Fibroblast of skin of right quadriceps (primary cell): ENCODE measurements at regions not wholly inside any gene's neighbourhood (a gene's known extent, or its start where the extent isn't known, plus 50 kb on each side); places are given as distances from the start of the nearest gene placed in this dataset.
"Not testable (repeated sequence)": the region's sequence is repeated elsewhere in the genome, so short reads cannot be mapped to it uniquely, and the experiment has no call there.

Source experiments
- DNase-seq: peaks from one replicate; pipeline ENCODE4 v3.0.0-alpha.2; 2013

DNA sequence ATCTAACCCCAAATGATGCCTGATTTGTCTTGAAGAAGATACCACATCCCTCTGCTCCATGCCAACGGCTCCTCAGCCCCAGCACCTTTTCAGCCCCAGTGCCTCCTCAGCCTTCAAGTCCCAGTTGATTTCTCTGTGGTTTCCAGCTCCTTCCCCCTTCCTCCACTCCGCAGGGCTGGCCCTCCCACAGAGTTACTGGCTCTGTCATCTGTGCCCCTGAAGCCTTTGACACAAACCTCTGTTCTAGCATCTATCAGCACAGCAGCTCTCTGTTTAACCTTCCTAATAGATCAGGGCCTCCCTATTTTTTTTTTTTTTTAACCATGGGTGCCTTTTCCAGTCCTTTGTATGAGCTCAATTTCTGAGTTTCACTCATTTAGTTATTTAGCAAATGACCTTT is 201.3 kb upstream of the CXCR4 start:
- no peak for DNase-seq

DNA sequence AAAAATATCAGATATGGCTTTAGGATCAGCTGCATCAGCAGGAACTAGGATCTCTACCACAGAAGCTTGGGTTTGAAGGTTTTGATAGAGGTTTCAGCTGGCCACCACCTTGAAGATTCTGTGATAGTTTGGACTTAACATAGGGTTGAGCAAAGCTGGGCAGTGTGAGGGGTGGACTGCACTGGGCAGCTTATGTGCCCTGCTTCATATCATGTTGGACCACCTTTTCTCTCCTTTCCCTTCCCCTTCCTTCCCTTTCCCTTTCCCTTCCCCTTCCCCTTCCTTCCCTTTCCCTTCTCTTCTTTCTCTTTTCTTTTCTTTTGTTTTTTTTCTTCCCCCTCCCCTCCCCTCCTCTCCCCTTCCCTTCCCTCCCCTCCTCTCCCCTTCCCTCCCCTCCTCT is 196.3 kb upstream of the CXCR4 start:
- no peak for DNase-seq

DNA sequence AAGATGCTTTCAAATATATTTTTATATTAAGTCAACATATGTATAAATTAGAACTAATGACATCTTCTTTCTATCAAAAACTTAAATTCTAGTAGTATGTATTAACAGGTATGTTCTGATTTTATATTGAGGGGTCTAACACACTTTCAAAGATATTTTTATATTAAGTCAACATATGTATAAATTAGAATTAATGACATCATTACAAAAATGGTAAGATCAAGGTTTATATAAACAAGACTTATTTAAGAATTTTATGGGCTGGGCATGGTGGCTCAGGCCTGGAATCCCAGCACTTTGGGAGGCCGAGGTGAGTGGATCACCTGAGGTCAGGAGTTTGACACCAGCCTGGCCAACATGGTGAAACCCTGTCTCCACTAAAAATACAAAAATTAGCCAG is 194.6 kb upstream of the CXCR4 start:
- not testable (repeated sequence) for DNase-seq

DNA sequence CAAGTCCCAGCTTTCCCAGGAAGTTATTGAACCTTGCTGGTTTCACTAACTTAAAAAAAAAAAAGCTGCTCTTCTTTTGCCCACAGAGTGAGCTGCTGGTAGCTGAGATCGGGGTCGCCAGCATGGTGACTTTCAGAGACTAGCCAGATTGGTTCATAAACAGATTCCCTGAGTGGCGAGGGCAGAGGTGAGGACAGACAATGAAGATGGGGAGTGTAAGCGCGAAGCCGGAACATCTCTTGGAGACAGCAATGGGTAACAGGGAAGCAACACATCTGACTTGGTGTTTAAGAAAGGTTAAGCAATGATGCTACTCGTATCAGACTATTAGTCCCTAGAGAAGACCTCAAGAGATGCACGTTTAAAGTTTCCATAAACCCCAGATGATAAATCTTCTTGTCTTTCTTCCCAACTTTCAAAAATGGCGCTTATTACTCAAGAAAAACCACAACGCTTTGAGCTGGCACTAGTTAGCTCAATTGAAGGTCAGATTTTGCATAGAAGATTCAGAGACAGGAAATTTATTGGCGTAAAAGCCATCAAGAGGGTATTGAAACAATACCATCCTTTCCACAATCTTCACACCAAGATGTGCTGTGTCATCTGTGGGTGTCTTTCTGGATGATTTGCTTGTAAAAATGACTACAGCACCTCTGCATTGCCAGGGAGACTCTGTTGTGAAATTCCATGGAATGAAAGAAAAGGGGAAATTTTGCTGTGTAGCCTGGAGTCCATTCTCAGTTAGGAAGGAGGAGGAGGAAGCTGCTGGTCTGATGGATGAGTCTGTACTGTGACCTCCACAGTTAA is 193.1 kb upstream of the CXCR4 start:
- no peak for DNase-seq

DNA sequence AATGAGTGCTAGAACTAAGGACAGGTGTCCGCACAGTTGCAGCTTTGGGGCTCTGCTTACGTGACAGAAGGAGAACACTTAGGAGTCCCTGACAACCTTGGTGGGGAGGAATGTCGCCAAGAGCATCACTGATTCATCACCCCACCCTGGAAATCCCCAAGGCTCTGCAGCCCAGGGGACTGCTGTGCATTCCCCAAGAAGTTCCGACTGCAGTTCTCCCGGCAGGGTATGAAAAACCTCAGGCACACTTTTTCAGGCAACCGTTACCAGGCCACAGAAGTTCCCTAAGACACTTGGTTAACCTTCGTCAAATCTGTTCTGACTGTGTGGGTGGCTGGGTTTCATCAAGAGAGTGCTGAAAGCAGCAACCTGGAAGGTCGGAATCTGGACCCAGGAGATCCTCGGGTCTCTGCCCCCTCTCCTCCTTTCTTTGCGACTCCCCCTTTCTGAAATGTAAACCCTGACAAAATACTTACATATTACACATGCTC is 192.1 kb upstream of the CXCR4 start:
- no peak for DNase-seq

DNA sequence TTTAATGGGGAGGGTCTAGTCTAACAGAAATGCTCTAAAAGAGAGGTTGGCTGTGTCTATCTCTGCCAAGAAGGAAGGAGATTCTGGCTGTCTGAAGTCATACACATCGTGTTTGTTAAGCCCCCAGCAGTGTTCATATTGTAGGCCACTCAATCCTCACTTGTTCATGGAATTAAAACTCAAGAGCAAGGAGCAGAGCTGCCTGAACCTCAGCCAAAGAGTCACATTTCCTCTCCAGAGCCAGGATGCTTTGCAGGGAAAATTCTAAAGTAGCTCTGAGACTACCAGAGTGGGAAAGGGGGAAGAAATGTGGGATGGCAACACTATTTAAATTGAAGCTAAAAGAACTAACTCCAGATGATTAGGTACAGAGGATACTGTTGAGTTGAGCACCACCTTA is 190.7 kb upstream of the CXCR4 start:
- DNase-seq, result no peak

DNA sequence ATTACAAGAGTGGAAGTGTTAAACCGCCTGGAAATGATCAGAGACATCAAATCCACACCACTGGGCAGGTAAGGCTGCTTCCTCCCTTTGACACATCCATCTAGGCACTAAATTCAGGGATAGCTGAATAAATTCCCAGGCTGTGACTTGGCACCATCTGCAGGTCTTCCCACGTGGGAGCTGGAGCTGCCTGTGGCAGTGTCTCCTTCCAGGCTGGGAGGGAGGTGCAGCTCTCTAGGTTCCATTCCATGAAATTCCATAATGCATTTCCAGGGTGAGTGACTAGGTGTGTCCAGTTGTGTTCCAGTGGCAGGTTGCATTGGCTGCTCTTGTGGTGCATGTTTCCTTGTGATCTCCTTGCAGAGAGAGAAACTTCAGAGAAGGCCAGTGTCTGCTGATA is 188.9 kb upstream of the CXCR4 start:
- DNase-seq, result no peak

DNA sequence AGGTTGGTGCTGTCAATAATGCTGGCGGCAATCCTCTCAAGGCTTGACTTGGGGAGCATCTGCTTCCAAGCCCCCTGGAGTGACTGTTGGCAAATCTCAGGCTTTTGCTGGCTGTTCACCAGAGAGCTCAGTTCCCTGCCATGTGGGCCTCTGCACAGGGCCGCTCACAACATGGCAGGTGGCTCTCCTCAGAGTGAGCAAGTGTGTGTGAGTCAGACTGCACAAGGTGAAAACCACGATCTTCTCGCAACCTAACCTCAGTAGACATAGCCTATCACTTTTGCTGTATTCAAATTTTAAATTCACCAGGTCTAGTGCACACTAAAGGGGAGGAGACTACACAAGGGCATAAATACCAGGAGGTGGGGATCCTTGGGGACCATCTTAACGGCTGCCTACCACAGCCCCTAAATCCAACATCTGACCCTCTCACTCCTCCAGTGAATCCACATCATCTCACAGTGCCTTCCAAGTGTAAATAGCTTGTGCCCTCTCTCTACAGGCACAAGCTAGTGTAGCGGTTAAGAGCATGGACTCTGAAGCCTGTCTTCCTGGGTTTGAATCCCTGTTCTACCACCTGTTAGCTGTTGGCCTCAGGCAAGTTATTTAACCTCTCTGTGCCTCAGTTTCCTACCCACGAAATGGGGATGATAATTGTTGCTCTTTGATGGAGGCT is 187.7 kb upstream of the CXCR4 start:
- DNase-seq, result no peak

DNA sequence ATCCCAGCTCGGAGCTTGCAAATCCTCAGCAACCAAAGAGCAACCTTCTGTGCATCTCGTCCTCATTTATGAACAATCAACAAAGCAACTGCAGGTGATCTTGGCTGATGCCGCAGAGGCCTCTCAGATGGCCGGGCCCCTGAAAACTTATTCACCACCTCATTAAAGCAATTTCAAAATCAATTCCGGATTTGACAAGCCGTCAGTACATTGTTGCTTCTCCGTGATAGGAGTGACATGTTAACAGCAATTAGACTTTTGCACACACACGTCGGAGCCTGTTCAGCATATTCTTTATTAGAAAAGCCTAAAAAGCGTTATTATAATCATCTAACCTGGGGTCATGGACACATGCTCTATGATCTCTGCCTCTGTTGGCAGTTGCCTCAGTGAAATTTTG is 183.1 kb upstream of the CXCR4 start:
- no peak for DNase-seq

DNA sequence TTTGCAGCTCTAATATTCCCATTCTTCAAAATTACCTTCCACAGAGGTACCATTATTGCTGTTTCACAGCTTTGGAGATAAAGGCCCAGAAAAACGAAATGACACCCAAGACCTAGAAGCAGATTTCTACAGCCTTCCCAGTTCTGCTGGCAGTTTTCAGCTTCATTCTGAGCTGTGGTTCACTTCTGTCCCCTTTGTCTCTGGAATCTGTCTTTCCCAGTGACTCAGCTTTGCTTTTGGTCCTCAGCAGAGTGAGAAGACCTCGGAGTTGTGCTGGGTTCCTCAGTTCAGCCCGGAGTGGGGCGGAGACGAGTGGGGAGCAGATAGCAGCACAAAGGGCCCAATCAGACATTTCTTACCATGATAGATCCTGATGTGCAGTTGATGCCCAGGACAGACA is 180.7 kb upstream of the CXCR4 start:
- no peak for DNase-seq

DNA sequence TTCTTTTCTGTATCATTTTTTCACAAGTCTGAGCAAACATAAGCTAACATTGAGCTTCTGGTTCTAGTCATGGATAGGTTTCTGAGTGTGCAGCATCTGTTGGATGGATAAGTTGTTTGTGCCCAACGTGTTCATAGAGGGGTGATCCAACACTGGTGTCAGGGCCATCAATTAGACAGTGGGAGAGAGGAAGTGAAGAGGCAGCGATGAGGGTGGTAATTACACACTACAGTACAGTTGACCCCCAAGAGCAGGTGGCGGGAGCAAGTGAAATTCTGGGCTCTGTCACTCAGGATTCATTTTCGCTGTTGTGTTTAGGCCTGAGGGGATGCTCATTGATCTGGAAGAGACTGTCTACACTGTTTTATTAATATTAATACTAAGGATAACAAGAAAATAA is 180.0 kb upstream of the CXCR4 start:
- no peak for DNase-seq

DNA sequence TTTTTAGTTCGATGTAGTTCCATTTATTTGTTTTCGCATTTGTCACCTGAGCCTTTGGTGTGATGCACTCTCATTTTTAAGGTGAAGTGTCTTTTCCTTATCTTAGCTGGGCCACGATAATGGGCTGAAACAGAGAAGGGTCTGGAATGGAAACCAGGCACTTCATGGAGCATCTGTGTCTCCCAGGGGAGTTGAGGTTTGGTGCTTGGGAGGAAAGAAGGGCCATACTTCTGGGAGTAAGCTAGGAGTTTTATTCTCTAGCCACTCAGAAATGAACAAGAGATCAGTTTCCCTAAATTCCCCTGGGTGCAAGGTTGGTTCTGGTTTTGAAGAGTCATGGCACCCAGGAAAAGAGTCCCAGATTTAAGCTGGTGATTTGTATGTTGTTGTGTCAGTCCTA is 179.4 kb upstream of the CXCR4 start:
- DNase-seq, result no peak

DNA sequence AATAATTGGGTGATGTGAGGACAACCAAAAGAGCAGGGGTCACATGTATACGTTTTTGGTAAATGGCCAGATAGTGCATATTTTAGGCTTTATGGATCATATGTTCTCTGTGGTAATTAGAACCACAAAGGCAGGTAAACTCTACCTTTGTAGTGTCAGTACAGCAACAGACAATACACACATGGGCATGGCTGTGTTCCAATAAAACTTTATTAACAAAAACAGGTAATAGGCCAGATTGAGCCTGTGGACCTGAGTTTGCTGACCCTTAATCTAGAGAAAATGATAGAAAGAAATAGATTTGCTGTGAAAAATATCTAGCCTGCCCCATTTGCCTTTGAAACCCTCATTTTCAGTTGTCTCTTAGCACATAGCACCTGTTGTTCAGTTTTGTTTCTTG is 177.2 kb upstream of the CXCR4 start:
- no peak for DNase-seq

DNA sequence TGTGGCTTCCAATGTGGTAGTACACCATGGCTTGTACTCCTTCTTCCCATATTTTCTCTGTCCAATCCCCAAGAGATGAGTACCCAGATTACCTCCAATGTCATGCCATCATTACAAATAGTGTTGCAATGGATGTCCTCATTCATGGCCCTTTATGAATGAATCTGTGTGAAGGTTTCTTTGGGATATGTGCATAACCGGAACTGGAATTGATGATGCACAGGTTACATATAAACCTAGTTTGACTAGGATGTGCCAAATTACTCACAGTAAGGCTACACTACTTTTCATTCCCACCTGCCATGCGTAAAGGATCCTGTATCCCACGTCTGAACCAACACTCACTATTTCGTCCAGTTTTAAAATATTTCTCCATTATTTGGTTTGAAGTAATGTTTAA is 173.9 kb upstream of the CXCR4 start:
- DNase-seq, result no peak

DNA sequence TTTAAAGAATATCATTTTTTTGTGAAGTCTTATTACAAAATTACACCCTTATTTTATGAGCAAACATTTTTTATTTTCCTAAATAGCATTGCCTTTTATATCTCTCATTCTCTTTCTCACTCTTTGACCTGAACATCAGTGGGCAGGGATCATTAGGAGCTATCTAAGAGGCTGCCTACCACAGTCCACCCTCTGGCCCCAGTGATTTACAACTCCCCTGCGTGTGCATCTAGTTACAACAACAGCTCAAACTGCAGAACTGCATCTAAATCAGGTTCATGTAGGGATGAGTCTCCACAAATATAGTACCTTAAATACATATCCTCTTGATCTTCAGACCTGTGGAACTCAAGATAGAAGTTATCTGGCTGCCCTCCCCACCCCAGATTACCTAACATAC is 172.4 kb upstream of the CXCR4 start:
- DNase-seq, result no peak

DNA sequence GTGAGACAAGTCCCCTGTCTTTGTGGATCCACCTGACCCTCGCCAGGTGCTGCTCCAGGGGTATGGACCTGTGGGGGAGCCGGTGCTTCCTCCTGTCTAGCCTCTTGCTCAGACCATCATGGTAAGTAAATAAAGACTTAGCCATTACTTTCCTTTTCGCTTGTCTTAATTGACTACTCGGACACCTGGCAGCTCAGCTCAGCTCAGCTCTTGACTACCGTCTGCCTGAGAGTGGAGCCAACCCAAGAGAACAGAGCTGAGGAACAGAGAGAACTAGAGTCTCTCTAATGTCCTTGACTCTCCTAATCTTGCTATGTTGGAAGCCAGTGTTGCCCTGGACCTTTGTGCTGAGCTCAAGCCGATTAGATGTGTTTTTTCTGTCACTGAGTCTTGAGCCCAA is 170.3 kb upstream of the CXCR4 start:
- no peak for DNase-seq

DNA sequence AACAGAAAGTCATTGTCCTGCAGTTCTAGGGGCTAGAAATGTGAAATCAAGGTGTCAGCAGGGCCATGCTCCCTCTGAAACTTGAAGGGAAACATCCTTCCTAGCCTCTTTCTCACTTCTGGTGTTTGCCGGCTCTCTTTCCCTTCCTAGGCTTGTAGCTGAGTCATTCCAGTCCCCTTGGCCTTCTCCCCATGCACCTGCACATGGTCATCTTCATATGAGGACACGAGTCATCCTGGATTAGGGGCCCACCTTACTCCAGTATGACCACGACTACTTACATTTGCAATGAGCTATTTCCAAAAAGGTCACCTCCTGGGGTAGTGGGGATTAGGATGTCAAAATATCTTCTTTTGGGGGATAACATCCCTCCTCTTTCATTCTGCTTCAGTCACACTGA is 168.5 kb upstream of the CXCR4 start:
- DNase-seq, result no peak

DNA sequence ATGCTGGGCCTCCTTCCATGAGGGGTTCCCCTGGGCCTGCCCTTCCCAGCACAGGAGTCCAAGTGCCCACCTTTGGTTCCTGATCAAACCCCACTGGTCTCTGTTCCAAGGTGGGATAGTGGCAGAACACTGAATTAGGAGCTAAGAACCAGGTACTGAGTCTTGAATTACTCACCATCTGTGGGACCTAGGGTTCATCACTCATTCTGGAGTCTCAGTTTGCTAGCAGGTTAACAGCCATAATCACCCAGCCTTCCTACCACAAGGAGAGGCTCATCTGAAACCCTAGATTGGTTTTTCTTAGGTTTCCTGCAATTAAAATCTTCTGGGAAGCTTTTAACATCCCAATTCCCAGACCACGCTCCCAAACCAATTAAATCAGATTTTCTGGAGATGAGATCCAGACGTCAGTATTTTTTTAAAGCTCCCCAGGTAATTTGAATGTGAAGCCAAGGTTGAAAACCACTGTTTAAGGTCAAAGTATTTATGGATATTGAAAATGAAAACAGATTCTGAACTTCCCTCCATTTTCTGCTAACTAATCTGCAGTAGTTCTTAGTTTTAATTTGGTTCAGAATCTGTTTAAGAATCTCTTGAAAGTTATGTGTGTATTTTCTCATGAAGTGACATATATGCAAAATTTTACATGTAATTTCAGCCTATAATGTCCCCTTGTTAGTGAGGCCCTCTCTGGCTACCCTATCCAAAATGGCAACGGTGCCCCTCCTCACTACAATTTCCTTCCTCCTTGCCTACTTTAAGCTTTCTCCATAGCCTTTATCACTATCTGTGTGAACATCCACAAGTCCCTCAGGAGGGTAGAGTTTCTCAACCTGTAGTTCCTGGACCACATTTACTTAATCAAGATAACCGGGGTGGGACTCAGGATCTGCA is 166.5 kb upstream of the CXCR4 start:
- no peak for DNase-seq

DNA sequence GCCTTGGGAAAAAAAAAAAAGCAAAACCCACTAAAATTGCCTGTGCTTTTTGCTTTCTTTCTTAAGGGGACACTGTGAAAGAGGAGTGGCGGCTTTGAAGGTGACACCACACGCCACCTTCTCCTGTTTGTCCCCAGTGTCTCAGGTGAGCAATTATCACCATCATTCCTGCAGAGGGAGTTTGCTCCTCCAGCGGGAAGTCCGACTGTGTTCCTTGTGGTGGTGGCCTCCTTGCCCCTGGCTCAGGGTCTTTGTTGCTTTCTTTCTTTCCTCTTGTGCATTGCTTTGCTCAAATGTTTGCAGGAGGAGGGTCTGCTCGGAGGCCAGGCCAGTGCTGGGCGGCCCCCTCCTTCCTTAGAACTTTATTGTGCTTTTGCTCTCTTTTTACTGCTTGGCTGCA is 164.3 kb upstream of the CXCR4 start:
- no peak for DNase-seq

DNA sequence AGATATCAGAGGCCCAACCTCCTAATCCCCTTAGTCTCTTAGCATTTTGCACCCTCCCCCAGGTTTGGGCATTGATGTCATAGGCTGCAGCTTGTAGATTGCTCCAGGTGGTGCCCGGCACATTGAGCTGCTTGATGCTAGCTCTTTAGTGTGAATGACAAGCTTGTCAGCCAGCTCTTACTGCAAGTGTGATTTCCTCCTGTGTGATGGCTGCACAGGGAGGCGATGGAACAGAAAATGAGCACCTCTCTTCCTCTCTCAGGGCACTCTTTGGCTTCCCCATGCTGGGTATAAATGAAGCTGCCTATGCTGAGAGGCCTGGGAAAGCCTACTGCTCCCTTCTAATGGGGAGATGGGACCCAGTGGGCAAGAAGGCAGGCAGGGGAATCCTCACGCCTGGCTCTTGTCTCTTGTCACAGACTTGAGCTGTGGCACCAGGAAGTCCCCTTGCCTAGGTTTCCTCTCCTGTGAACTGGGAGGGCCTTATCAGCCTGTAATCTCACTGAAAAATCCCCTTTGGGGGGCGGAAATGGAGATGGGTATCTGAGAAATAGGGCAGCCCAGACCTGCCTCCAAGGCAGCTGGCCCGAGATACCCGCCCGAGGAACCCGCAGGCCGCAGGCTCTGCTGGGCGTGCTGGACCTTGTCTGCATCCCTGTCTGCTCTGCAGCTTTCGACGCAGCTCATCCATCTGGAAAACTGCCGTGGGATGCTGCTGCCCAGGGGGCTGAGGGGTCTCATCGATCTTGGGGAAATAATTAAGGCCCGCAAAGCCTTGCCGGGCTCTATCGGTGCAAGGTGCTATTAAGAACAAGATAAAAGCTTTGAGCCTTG is 163.5 kb upstream of the CXCR4 start:
- DNase-seq, result no peak

DNA sequence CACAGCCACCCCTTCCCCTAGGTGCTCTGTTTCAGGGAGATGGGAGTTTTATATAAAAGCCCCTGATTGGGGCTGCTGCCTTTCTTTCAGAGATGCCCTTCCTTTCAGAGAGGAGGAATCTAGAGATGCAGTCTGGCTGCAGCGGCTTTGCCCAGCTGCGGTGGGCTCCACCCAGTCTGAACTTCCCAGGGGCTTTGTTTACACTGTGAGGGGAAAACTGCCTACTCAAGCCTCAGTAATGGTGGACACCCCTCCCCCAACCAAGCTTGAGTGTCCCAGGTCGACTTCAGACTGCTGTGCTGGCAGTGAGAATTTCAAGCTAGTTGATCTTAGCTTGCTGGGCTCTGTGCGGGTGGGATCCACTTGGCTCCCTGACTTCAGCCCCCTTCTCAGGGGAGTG is 148.4 kb upstream of the CXCR4 start:
- not testable (repeated sequence) for DNase-seq

DNA sequence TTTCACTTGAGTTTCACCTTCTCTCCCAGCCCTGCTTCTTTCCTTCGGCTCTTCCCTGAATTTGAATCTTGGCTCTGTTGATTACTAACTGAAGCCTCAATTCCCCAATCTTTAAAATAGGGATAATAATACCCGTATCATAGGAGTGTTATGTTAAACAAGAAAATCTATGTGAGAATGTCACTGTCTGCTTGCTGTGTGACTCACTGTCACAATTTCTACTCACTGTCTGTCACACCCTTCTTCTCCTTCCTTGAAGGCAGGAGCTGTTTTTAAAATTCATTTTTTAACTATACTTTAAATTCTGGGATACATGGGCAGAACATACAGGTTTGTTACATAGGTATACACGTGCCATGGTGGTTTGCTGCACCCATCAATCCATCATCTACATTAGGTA is 141.6 kb upstream of the CXCR4 start:
- no peak for DNase-seq

DNA sequence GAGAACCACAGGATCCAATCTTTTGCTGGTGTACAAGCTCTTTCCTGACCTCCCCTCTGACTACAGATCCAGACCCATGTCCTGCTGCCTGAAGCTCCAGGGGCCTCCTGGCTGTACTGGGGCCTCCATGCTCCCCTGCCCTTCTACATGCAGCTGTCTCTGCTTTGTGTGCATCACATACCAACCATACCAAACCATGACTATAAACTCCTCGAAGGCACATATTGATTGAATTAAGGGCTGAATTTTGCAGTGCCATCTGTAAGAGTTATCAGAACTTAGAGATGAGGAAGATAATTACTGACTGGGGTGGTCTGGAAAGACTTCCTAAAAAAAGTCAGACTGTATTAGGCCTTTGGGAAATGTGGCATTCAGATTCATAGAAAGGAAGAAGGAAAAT is 139.9 kb upstream of the CXCR4 start:
- no peak for DNase-seq
